Skin of body (tissue), 1 donor: ENCODE measurements at regions not wholly inside any gene's neighbourhood (a gene's known extent, or its start where the extent isn't known, plus 50 kb on each side); places are given as distances from the start of the nearest gene placed in this dataset.

Experiments
- DNase-seq: peaks from one replicate; lab custom pipeline; 2025; lab: John Stamatoyannopoulos, UW

GRCh38 chr7:98679741-98680140, 62.7 kb downstream of the NPTX2 start:
- DNase-seq, result no peak

- DNase-seq, result no peak
Measured at GRCh38 chr7:98681511-98681910, 64.4 kb downstream of the NPTX2 start.

- DNase-seq, result no peak
Measured at GRCh38 chr7:98681951-98682350, 64.9 kb downstream of the NPTX2 start.

- DNase-seq, result no peak
Measured at GRCh38 chr7:98683514-98683913, 66.4 kb downstream of the NPTX2 start.

- DNase-seq, result no peak
Measured at GRCh38 chr7:98685541-98685940, 68.5 kb downstream of the NPTX2 start.

- no peak for DNase-seq
Measured at GRCh38 chr7:98686466-98687080, 69.5 kb downstream of the NPTX2 start.

GRCh38 chr7:98687111-98687751, 70.1 kb downstream of the NPTX2 start:
- DNase-seq, result no peak

- no peak for DNase-seq
Measured at GRCh38 chr7:98691619-98692018, 74.5 kb downstream of the NPTX2 start.

- no peak for DNase-seq
Measured at GRCh38 chr7:98697083-98697482, 80.0 kb downstream of the NPTX2 start.

GRCh38 chr7:98697485-98698240, 80.6 kb downstream of the NPTX2 start:
- no peak for DNase-seq

- DNase-seq, result no peak
Measured at GRCh38 chr7:98698976-98699375, 81.9 kb downstream of the NPTX2 start.

- no peak for DNase-seq
Measured at GRCh38 chr7:98700533-98700932, 83.4 kb downstream of the NPTX2 start.

- DNase-seq, result no peak
Measured at GRCh38 chr7:98701372-98701771, 84.3 kb downstream of the NPTX2 start.

GRCh38 chr7:98702021-98702420, 84.9 kb downstream of the NPTX2 start:
- DNase-seq, result no peak

- no peak for DNase-seq
Measured at GRCh38 chr7:98703916-98704315, 86.8 kb downstream of the NPTX2 start.

GRCh38 chr7:98705626-98706025, 88.5 kb downstream of the NPTX2 start:
- no peak for DNase-seq

GRCh38 chr7:98707076-98707475, 90.0 kb downstream of the NPTX2 start:
- DNase-seq, result no peak

GRCh38 chr7:98711945-98712344, 94.9 kb downstream of the NPTX2 start:
- no peak for DNase-seq

GRCh38 chr7:98713165-98713810, 96.2 kb downstream of the NPTX2 start:
- DNase-seq, result no peak

- no peak for DNase-seq
Measured at GRCh38 chr7:98719396-98719795, 102.3 kb downstream of the NPTX2 start.

- DNase-seq, result no peak
Measured at GRCh38 chr7:98722402-98722801, 105.3 kb downstream of the NPTX2 start.

- no peak for DNase-seq
Measured at GRCh38 chr7:98724591-98724990, 107.5 kb downstream of the NPTX2 start.
